GM10266 (cell line): ENCODE measurements at regions not wholly inside any gene's neighbourhood (a gene's known extent, or its start where the extent isn't known, plus 50 kb on each side); places are given as distances from the start of the nearest gene placed in this dataset.

Experiments
- DNase-seq: peaks from one replicate; pipeline ENCODE4 v3.0.0; 2012; ENCODE audit errors: extremely low spot score
- CTCF ChIP-seq: IDR thresholded peaks from 2 replicates; pipeline ENCODE4 v1.5.1; 2012; ENCODE audit warnings: mild to moderate bottlenecking, low read depth; ENCODE audit not compliant: control insufficient read depth, insufficient read depth; ENCODE audit errors: missing control alignments

- no peak for DNase-seq
- no peak for TF ChIP-seq CTCF
Measured at GRCh38 chr6:82841309-82841708, 224.3 kb downstream of the UBE3D start.
